ENCODE measurements at regions not wholly inside any gene's neighbourhood (a gene's known extent, or its start where the extent isn't known, plus 50 kb on each side); places are given as distances from the start of the nearest gene placed in this dataset.
"Not testable (repeated sequence)": the region's sequence is repeated elsewhere in the genome, so short reads cannot be mapped to it uniquely, and the experiment has no call there.

GRCh38 chr6:167481307-167481926 lies 156.5 kb downstream of the TTLL2 start:
- no peaks in the 10 kb centered on the region for H3K79me2 ChIP-seq (ENCODE audit: insufficient read depth, low read depth)

DNA sequence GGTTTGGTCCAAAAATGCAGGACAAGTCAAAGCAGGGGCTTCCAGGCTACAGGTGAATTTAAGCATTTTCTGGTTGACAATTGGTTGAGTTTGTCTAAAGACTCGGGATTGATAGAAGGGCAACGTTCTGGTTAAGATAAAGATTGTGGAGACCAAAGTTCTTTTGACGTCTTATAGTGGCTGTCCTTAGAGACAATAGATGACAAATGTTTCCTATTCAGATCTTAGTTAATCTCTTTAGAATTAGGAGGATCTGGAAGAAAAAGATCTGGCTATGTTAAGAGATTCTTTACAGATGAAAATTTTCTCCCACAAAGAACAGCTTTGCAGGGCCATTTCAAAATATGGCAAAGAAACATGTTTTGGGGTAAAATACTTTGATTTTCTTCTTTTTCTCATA lies 157.9 kb downstream of the TTLL2 start:
- not testable (repeated sequence) for H3K27ac ChIP-seq; H3K79me2 ChIP-seq (ENCODE audit: insufficient read depth, low read depth); H3K9ac ChIP-seq

More at GRCh38 chr6:167481307-167481926, 156.5 kb downstream of the TTLL2 start:
- Histone ChIP-seq H3K27me3 (ENCODE audit: insufficient read depth, low read depth) (no peaks in the 10 kb centered on the region), H3K36me3 (ENCODE audit: insufficient read depth) (no peaks in the 10 kb centered on the region), H3K4me1 (ENCODE audit: low read depth, poor library complexity, severe bottlenecking) (no peaks in the 10 kb centered on the region), H4K20me1 (ENCODE audit: insufficient read depth) (no peaks in the 10 kb centered on the region), H3K9ac (no peak overlapping the region), H3K4me2 (no peak overlapping the region), H3K4me3 (IDR thresholded peaks at IDR 0.05; ENCODE audit: insufficient read depth, low read depth, low read length) (no peak overlapping the region), H2AFZ (ENCODE audit: low read depth) (no peak overlapping the region), H3K27ac (no peak overlapping the region)
- TF ChIP-seq CTCF (conservative IDR thresholded peaks at IDR 0.05; ENCODE audit: low read depth, low read length) = no peak

DNA sequence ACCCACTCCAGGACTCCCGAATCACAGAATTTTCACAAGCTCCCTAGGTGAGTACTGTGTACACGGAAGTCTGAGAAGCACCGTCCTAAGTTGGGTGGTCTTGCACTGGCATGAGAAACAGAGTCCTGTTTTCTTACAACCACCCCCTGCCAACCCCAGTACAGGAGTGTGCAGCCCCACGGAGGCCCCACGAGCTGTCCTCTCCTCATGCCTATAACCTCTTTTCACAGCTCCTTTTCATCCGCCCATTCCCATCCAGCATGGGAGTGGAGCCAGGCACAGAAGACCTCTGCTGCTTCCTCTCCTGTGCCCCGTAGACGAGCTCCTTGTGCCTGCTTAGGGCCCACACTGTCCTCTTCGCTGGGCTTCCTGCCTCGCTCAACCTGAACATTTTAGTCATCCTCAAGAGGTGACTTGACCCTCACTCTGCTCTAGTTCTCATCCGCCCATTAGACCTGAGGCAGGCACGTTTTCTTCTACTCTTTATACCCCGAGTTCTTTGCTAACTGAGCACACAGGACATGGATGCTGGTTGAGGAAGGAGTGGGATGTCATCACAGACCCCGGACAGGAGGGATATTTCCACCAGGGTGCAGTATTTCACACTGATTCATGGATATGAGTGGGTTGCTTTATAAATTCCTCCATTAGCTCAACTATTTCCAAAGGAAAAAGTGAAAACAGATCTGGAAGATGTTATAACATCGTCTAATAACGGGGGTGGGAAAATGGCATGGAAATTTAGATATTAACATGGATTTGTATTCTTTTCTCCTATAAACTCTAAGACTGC lies 160.5 kb downstream of the TTLL2 start:
- H3K36me3 ChIP-seq (ENCODE audit: insufficient read depth) = no peaks in the 10 kb centered on the region
- no peak for TF ChIP-seq CTCF (conservative IDR thresholded peaks at IDR 0.05; ENCODE audit: low read depth, low read length)
- H3K27ac ChIP-seq = no peak overlapping the region

More for the DNA sequence above, 157.9 kb downstream of the TTLL2 start:
- H4K20me1 ChIP-seq (ENCODE audit: insufficient read depth); H3K36me3 ChIP-seq (ENCODE audit: insufficient read depth); H3K4me3 ChIP-seq (IDR thresholded peaks at IDR 0.05; ENCODE audit: insufficient read depth, low read depth, low read length); H2AFZ ChIP-seq (ENCODE audit: low read depth); H3K27me3 ChIP-seq (ENCODE audit: insufficient read depth, low read depth); H3K4me1 ChIP-seq (ENCODE audit: low read depth, poor library complexity, severe bottlenecking); H3K4me2 ChIP-seq: not testable (repeated sequence)

DNA sequence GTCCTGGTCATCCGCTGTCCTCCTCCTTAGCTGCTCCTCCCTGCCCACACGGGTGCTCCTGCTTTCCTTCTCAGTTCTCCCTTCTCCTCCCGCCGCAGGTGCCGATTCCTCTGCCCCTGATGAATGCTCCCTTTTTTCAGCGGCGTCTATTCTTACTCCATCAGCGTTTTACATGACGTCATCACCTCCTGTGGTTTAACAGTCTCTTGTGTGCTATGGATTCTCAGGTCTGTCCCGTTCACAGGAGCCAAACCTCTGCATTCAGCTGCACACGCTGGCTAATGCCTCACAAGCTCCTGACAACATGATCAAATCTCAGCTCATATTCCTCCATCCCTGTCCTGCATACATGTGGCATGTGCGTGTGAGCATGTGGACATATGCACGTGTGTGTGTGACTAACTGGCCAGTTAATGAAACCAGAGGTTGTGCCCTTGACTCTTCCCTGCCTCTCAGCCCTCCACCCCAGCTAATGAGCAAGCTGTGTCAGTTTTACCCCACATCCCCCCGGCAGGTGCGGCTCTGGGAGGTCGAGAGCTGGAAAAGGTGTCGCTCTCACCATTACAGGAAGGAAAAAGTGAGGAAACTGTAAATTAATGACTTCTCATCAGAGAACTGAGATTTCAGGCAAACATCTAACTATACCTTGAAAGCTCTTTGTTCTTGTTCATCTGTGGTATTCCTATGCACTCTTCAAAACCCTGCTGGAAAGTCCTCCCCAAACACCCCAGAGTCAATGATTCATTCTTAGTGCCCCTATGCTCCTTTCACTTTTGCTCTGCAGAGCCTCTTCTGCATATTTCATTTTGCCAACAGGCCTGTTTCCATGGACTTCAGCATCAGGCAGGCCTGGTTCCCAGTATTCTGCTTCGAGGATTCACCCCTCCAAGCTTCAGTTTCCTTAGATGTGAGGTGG lies 163.1 kb downstream of the TTLL2 start:
- H3K4me2 ChIP-seq = no peak overlapping the region
- H4K20me1 ChIP-seq (ENCODE audit: insufficient read depth) = no peaks in the 10 kb centered on the region
- no peak for TF ChIP-seq CTCF (conservative IDR thresholded peaks at IDR 0.05; ENCODE audit: low read depth, low read length)

More for the DNA sequence above, 160.5 kb downstream of the TTLL2 start:
- no peak overlapping the region for H3K4me2 ChIP-seq
- no peak overlapping the region for H3K9ac ChIP-seq
- H3K4me1 ChIP-seq (ENCODE audit: low read depth, poor library complexity, severe bottlenecking) = no peaks in the 10 kb centered on the region
- no peaks in the 10 kb centered on the region for H4K20me1 ChIP-seq (ENCODE audit: insufficient read depth)
- no peak overlapping the region for H2AFZ ChIP-seq (ENCODE audit: low read depth)
- H3K27me3 ChIP-seq (ENCODE audit: insufficient read depth, low read depth) = no peaks in the 10 kb centered on the region
- H3K79me2 ChIP-seq (ENCODE audit: insufficient read depth, low read depth) = no peaks in the 10 kb centered on the region
- H3K4me3 ChIP-seq (IDR thresholded peaks at IDR 0.05; ENCODE audit: insufficient read depth, low read depth, low read length) = no peak overlapping the region

More for the DNA sequence above, 163.1 kb downstream of the TTLL2 start:
- H2AFZ ChIP-seq (ENCODE audit: low read depth) = no peak overlapping the region
- H3K27me3 ChIP-seq (ENCODE audit: insufficient read depth, low read depth) = no peaks in the 10 kb centered on the region
- H3K27ac ChIP-seq = no peak overlapping the region
- H3K4me1 ChIP-seq (ENCODE audit: low read depth, poor library complexity, severe bottlenecking) = no peaks in the 10 kb centered on the region
- no peaks in the 10 kb centered on the region for H3K79me2 ChIP-seq (ENCODE audit: insufficient read depth, low read depth)
- H3K36me3 ChIP-seq (ENCODE audit: insufficient read depth) = no peaks in the 10 kb centered on the region
- no peak overlapping the region for H3K4me3 ChIP-seq (IDR thresholded peaks at IDR 0.05; ENCODE audit: insufficient read depth, low read depth, low read length)
- no peak overlapping the region for H3K9ac ChIP-seq

Measured in KMS-11 (cell line).